ENCODE measurements at regions not wholly inside any gene's neighbourhood (a gene's known extent, or its start where the extent isn't known, plus 50 kb on each side); places are given as distances from the start of the nearest gene placed in this dataset.

- no peak for DNase-seq (ENCODE audit: low spot score)
Measured at GRCh38 chr1:212525479-212526110, 83.0 kb upstream of the ATF3 start.

- no peak for DNase-seq (ENCODE audit: low spot score)
Measured at GRCh38 chr1:212526111-212526491, 82.5 kb upstream of the ATF3 start.

GRCh38 chr1:212528501-212528900 is 80.1 kb upstream of the ATF3 start:
- DNase-seq (ENCODE audit: low spot score) = no peak

DNA sequence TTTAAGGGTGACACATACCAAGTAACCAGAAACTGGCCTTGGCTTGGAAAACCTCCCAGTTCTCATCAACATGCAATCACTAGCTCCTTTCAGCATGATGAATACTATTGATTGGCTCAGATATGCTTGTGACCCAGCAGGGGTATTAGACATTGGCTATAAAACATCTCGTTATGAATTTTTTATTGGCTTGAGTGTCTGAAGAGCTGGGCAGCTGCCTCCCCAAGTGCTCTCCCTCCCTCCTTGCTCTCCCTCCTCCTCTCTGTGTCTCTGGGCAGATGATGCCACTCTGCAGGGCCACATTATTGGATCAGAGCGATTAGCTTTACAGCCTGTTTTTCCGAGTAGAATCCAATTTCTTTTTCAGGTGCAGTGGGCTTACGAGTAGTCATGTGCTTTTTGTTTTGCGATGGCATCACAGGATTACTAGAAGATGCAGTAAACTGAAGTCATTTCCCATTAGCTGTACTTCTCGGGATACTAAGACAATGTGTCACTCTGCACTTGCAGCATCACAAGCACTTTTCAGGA is 79.3 kb upstream of the ATF3 start:
- DNase-seq (ENCODE audit: low spot score) = no peak

- no peak for DNase-seq (ENCODE audit: low spot score)
Measured at GRCh38 chr1:212531267-212531666, 77.3 kb upstream of the ATF3 start.

DNA sequence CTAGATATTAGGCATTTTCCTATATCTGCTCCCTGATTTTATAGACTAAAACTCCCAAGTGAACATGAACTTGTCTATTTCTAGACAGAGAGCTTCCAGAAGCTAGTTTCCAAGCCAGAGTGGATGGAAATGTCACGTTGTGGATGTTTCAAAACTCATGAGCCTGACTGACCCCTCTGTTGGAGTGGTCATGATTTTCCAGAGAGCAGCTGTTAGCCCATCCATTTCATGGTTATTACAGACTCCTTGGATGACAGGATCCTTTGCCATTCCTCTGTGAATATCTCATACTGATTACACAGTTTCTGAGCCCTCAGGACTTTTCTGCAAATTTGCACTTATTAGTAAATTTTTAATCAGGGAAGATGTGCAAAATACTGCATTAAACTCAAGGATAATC is 76.8 kb upstream of the ATF3 start:
- no peak for DNase-seq (ENCODE audit: low spot score)

- DNase-seq (ENCODE audit: low spot score) = no peak
Measured at GRCh38 chr1:212532469-212533147, 76.0 kb upstream of the ATF3 start.

DNA sequence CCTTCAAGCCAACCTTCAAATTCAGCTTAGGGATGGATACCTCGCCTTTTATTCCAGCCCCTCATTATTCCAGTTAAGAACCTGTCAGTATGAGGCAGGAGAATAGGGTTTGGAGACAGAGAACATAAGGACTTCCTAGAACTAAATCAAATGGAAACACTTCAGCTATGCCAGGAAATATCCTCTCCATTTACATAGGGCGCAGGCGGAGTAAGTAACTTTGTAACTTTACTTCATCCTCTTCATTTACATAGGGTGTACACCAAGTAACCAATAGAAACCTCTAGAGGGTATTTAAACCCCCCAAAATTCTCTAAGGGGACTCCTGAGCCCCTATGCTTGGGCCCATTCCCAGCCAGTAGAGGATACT is 75.4 kb upstream of the ATF3 start:
- no peak for DNase-seq (ENCODE audit: low spot score)

- no peak for DNase-seq (ENCODE audit: low spot score)
Measured at GRCh38 chr1:212536586-212536985, 72.0 kb upstream of the ATF3 start.

GRCh38 chr1:212537610-212538009 is 71.0 kb upstream of the ATF3 start:
- DNase-seq (ENCODE audit: low spot score) = no peak

GRCh38 chr1:212539737-212540430 is 68.7 kb upstream of the ATF3 start:
- no peak for DNase-seq (ENCODE audit: low spot score)

DNA sequence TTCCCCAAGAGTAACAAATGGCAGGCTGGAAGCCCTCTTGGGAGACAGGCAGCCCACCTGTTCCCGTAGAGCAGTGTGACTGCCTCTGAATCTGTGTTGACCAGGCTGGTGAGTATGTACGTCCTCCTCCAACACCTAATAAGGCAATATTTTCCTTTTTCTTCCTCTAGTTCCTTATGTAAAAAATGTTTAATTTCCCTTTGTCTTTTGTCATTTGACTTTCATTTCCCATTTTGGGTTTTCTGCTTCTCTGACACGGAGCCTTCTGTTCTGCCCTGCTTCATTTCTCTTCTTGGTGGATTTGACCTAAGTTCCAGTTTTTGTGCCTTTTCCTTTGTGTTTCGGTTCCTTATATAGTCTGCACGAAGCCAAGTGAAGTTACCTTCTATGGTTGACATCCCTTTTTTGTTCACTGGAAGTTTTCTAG is 65.8 kb upstream of the ATF3 start:
- DNase-seq (ENCODE audit: low spot score) = no peak

GRCh38 chr1:212544110-212544509 is 64.5 kb upstream of the ATF3 start:
- no peak for DNase-seq (ENCODE audit: low spot score)

- DNase-seq (ENCODE audit: low spot score) = no peak
Measured at GRCh38 chr1:212545941-212546635, 62.5 kb upstream of the ATF3 start.

DNA sequence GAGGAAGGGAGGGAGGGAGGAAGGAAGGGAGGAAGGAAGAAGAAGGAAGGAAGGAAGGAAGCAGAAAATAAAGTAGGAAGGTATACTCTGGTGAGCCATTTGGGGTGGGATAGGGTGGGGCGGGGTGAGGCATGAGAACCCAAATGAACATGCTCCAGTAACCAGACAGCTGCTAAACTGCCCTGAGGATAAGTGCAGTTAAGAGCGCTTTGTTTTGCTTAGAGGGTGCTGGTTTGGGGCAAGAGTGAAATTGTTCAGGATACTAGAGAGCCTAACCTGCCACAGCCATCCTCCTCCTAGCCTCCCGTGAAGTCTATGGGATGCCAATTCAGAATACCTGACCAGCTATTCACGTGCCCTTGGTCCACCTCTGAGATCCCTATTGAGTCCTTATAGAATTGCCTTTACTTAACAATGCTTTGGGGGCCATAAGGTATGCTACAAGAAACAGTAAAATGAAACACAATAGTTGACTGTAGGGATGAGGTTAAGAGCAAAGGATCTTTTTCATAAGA is 59.0 kb upstream of the ATF3 start:
- no peak for DNase-seq (ENCODE audit: low spot score)

DNA sequence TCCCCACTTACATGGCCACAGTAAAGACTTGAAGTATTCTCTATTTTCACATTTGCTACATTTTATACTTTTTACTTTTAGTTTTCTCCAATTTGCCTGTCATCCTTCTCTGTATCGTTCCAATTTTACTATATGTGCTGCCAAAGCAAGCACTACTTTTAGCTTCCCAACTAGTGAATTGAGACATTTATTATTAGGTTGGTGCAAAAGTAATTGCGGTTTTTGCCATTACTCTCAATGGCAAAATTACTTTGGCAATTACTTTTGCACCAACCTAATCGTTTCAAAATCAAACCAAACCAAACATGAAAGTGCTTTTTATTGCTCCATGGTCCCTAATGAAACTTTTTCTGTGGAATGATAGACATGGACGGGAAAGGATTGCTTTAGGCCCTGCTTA is 56.6 kb upstream of the ATF3 start:
- DNase-seq (ENCODE audit: low spot score) = no peak

DNA sequence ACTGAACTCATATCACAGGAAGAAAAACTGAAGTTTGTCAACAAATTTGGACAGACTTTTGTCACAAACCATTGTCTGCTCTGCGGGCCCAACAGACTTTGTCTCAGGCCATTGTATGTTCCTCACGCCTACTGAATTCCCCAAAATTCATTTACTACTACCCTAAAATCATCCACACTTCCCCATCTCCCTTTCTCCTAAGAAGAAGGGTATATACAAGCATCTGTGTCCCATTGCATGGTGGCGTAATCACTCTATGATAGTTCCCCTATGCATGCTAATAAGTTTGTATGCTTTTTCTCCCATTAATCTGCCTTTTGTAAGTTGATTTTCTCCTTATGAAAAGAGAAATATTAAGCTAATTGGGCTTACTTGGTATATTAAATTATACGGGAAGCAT is 54.9 kb upstream of the ATF3 start:
- no peak for DNase-seq (ENCODE audit: low spot score)

- no peak for DNase-seq (ENCODE audit: low spot score)
Measured at GRCh38 chr1:212554401-212554800, 54.2 kb upstream of the ATF3 start.

DNA sequence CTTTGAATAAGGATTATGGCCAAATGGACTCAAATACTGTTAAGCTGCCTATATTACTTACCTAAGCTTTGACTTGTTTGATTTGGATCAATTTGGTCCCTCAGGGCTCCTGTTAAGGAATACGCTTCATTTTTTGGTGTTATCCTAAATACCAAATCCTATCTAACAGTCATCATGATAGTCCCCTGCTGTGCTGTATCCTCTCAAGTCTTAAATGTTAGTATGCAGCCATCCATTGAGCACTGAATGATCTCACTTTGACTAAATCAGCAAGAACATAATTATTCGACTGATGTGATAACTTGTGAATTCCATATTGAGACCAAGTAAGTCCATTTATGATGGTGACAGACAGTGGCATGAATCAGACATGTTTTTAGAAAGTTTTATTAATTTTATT is 53.1 kb upstream of the ATF3 start:
- no peak for DNase-seq (ENCODE audit: low spot score)

GRCh38 chr1:212556822-212557549 is 51.6 kb upstream of the ATF3 start:
- no peak for DNase-seq (ENCODE audit: low spot score)
